ENCODE measurements at regions not wholly inside any gene's neighbourhood (a gene's known extent, or its start where the extent isn't known, plus 50 kb on each side); places are given as distances from the start of the nearest gene placed in this dataset.

- no peaks in the 10 kb centered on the region for H3K79me2 ChIP-seq (ENCODE audit: control insufficient read depth, insufficient read depth, low read length, unreplicated experiment)
- no peaks in the 10 kb centered on the region for H3K36me3 ChIP-seq (ENCODE audit: insufficient read depth, low read length)
- peaks cover 21% of the 10 kb centered on the region for H3K27me3 ChIP-seq (ENCODE audit: insufficient read depth, low read length)
- H3K27ac ChIP-seq (ENCODE audit: low read depth, low read length), result no peak overlapping the region
- H3K4me1 ChIP-seq (ENCODE audit: control insufficient read depth, insufficient read depth, low read length, unreplicated experiment), result no peaks in the 10 kb centered on the region
- H3K4me3 ChIP-seq (ENCODE audit: low read depth, low read length), result no peak overlapping the region
- no peak overlapping the region for H2AFZ ChIP-seq (ENCODE audit: low read length, unreplicated experiment)
Observed at GRCh38 chr1:30650968-30651320, 72.4 kb downstream of the MATN1 start.

GRCh38 chr1:30650038-30650967 lies 73.1 kb downstream of the MATN1 start:
- H3K36me3 ChIP-seq (ENCODE audit: insufficient read depth, low read length), result no peaks in the 10 kb centered on the region
- H3K27ac ChIP-seq (ENCODE audit: low read depth, low read length), result no peak overlapping the region
- no peaks in the 10 kb centered on the region for H3K79me2 ChIP-seq (ENCODE audit: control insufficient read depth, insufficient read depth, low read length, unreplicated experiment)
- H2AFZ ChIP-seq (ENCODE audit: low read length, unreplicated experiment), result no peak overlapping the region
- no peak overlapping the region for H3K4me3 ChIP-seq (ENCODE audit: low read depth, low read length)
- no peaks in the 10 kb centered on the region for H3K4me1 ChIP-seq (ENCODE audit: control insufficient read depth, insufficient read depth, low read length, unreplicated experiment)
- H3K27me3 ChIP-seq (ENCODE audit: insufficient read depth, low read length), result peaks cover 21% of the 10 kb centered on the region

DNA sequence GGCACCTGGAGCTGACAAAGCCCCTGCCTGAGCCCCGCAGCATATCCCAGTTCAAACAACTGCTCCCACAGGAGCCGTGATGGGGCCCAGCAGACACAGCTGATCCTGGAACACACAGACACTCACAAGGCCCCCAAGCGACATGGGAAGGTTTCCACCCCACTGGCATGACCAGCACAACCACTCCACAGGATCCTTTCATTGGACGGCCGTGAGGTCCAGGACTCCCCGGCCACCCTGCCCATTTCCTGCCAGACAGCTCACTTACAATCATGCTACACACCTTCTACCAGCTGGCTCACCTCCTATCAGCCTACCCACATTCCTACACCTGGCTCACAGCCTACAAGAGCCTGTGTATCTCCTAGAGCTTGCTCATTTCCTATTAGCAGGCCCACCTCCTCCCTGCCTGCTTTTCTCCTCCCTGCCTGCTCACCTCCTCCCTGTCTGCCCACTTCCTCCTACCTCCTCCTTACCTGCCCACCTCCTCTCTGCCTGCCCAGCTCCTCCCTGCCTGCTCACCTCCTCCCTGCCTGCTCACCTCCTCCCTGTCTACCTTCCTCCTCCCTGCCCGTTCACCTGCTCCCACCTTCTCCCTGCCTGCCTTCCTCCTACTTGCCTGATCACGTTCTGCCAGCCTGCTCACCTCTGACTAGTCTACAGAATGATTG lies 73.9 kb downstream of the MATN1 start:
- H3K79me2 ChIP-seq (ENCODE audit: control insufficient read depth, insufficient read depth, low read length, unreplicated experiment), result no peaks in the 10 kb centered on the region
- H3K4me1 ChIP-seq (ENCODE audit: control insufficient read depth, insufficient read depth, low read length, unreplicated experiment), result no peaks in the 10 kb centered on the region
- H3K4me3 ChIP-seq (ENCODE audit: low read depth, low read length), result no peak overlapping the region
- no peak overlapping the region for H3K27ac ChIP-seq (ENCODE audit: low read depth, low read length)
- no peak overlapping the region for H2AFZ ChIP-seq (ENCODE audit: low read length, unreplicated experiment)
- peaks cover 23% of the 10 kb centered on the region for H3K27me3 ChIP-seq (ENCODE audit: insufficient read depth, low read length)
- no peaks in the 10 kb centered on the region for H3K36me3 ChIP-seq (ENCODE audit: insufficient read depth, low read length)

DNA sequence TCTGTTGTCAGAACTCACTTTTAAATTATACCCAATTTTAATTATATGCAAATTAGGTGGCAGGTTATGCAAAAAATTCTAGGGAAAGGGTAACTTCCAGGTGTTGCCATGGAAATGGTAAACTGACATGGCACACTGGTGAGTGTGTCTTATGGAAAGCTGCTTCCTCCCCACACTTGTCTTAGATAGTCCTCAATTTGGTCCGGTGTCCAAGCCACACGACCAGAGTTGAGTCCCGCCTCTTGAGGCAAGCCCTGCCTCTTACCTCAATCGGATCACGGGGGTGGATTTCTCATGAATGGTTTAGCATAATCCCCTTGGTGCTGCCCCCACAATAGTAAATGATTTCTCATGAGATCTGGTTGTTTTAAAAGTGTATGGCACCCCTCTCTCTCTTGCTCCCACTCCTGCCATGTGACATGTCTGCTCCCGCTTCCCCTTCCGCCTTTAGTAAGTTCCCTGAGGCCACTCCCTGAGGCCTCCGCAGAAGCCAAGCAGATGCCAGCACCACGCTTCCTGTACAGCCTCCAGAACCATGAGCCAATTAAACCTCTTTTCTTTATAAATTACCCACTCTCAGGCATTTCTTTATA lies 74.9 kb downstream of the MATN1 start:
- no peak overlapping the region for H3K27ac ChIP-seq (ENCODE audit: low read depth, low read length)

DNA sequence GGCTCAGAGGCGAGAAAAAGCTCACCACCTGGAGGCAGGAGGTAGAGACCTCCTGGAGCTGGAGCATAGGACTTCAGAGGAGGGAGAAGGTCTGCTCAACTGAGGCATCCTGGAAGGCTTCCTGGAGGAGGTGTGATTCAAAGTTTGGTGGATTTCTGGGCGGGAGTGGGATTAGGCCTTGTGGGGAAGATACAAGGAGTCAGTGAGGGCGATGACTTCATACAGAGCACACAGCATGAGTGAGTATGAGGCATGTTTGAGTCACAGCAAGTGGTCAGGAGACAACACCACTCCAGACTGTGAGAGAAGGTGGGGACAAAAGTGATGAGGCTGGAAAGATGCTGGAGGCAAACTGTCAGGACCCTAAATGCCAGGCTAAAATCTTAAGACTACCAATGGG lies 77.6 kb downstream of the MATN1 start:
- Histone ChIP-seq H3K4me3 (ENCODE audit: low read depth, low read length) (no peak overlapping the region), H3K27ac (ENCODE audit: low read depth, low read length) (no peak overlapping the region), H2AFZ (ENCODE audit: low read length, unreplicated experiment) (no peak overlapping the region), H3K36me3 (ENCODE audit: insufficient read depth, low read length) (no peaks in the 10 kb centered on the region), H3K79me2 (ENCODE audit: control insufficient read depth, insufficient read depth, low read length, unreplicated experiment) (no peaks in the 10 kb centered on the region), H3K27me3 (ENCODE audit: insufficient read depth, low read length) (peaks cover 37% of the 10 kb centered on the region), H3K4me1 (ENCODE audit: control insufficient read depth, insufficient read depth, low read length, unreplicated experiment) (no peaks in the 10 kb centered on the region)

More for the DNA sequence above, 74.9 kb downstream of the MATN1 start:
- Histone ChIP-seq H3K4me3 (ENCODE audit: low read depth, low read length) (no peak overlapping the region), H3K79me2 (ENCODE audit: control insufficient read depth, insufficient read depth, low read length, unreplicated experiment) (no peaks in the 10 kb centered on the region), H3K27me3 (ENCODE audit: insufficient read depth, low read length) (peaks cover 32% of the 10 kb centered on the region), H3K4me1 (ENCODE audit: control insufficient read depth, insufficient read depth, low read length, unreplicated experiment) (no peaks in the 10 kb centered on the region), H2AFZ (ENCODE audit: low read length, unreplicated experiment) (no peak overlapping the region), H3K36me3 (ENCODE audit: insufficient read depth, low read length) (no peaks in the 10 kb centered on the region)

GRCh38 chr1:30642391-30643120 lies 80.8 kb downstream of the MATN1 start:
- Histone ChIP-seq H3K4me1 (ENCODE audit: control insufficient read depth, insufficient read depth, low read length, unreplicated experiment) (no peaks in the 10 kb centered on the region), H3K36me3 (ENCODE audit: insufficient read depth, low read length) (no peaks in the 10 kb centered on the region), H3K27me3 (ENCODE audit: insufficient read depth, low read length) (peaks cover 41% of the 10 kb centered on the region), H3K79me2 (ENCODE audit: control insufficient read depth, insufficient read depth, low read length, unreplicated experiment) (no peaks in the 10 kb centered on the region), H3K27ac (ENCODE audit: low read depth, low read length) (no peak overlapping the region), H2AFZ (ENCODE audit: low read length, unreplicated experiment) (no peak overlapping the region), H3K4me3 (ENCODE audit: low read depth, low read length) (no peak overlapping the region)

GRCh38 chr1:30641572-30642353 lies 81.6 kb downstream of the MATN1 start:
- H3K79me2 ChIP-seq (ENCODE audit: control insufficient read depth, insufficient read depth, low read length, unreplicated experiment), result no peaks in the 10 kb centered on the region
- no peak overlapping the region for H3K4me3 ChIP-seq (ENCODE audit: low read depth, low read length)
- no peak overlapping the region for H2AFZ ChIP-seq (ENCODE audit: low read length, unreplicated experiment)
- no peaks in the 10 kb centered on the region for H3K4me1 ChIP-seq (ENCODE audit: control insufficient read depth, insufficient read depth, low read length, unreplicated experiment)
- peaks cover 41% of the 10 kb centered on the region for H3K27me3 ChIP-seq (ENCODE audit: insufficient read depth, low read length)
- no peaks in the 10 kb centered on the region for H3K36me3 ChIP-seq (ENCODE audit: insufficient read depth, low read length)
- no peak overlapping the region for H3K27ac ChIP-seq (ENCODE audit: low read depth, low read length)

DNA sequence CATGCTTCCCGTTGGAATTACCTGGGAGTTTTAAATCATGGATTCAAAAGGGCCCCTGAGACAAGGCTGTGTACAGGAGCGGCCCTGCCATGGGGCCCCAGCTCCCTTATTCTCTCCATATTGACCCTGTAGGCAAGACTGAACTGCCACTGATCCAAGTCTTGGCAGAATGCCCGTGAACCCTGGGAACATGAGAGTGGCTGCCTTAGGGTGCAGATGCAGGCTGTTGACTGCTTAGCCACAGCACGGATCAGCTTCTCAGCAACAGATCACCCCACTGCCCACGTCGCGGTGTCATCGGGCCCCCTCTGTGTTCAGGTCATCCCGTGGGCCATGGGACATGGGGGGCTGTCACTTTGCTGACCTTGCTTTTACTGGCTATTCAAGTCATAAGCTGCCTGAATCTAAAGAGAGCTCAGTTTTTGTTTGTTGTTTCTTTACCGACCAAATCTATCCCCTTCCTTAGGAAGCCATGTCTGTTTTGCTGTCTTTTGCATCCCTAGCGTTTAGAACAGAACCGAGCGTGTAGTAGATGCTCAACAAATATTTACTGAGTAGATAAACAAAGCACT lies 83.4 kb downstream of the MATN1 start:
- H3K4me1 ChIP-seq (ENCODE audit: control insufficient read depth, insufficient read depth, low read length, unreplicated experiment), result no peaks in the 10 kb centered on the region

GRCh38 chr1:30638811-30639210 lies 84.6 kb downstream of the MATN1 start:
- Histone ChIP-seq H3K27ac (ENCODE audit: low read depth, low read length) (no peak overlapping the region), H2AFZ (ENCODE audit: low read length, unreplicated experiment) (no peak overlapping the region), H3K36me3 (ENCODE audit: insufficient read depth, low read length) (no peaks in the 10 kb centered on the region), H3K27me3 (ENCODE audit: insufficient read depth, low read length) (peaks cover 34% of the 10 kb centered on the region), H3K4me3 (ENCODE audit: low read depth, low read length) (no peak overlapping the region), H3K79me2 (ENCODE audit: control insufficient read depth, insufficient read depth, low read length, unreplicated experiment) (no peaks in the 10 kb centered on the region), H3K4me1 (ENCODE audit: control insufficient read depth, insufficient read depth, low read length, unreplicated experiment) (no peaks in the 10 kb centered on the region)

More for the DNA sequence above, 83.4 kb downstream of the MATN1 start:
- H3K36me3 ChIP-seq (ENCODE audit: insufficient read depth, low read length), result no peaks in the 10 kb centered on the region
- no peak overlapping the region for H2AFZ ChIP-seq (ENCODE audit: low read length, unreplicated experiment)
- H3K4me3 ChIP-seq (ENCODE audit: low read depth, low read length), result no peak overlapping the region
- no peak overlapping the region for H3K27ac ChIP-seq (ENCODE audit: low read depth, low read length)
- H3K79me2 ChIP-seq (ENCODE audit: control insufficient read depth, insufficient read depth, low read length, unreplicated experiment), result no peaks in the 10 kb centered on the region
- peaks cover 41% of the 10 kb centered on the region for H3K27me3 ChIP-seq (ENCODE audit: insufficient read depth, low read length)

Measured in ACC112 (cell line).